ENCODE measurements at regions not wholly inside any gene's neighbourhood (a gene's known extent, or its start where the extent isn't known, plus 50 kb on each side); places are given as distances from the start of the nearest gene placed in this dataset.

- DNase-seq (ENCODE audit: low read depth, low spot score), result no peak
Measured at GRCh38 chr18:31213641-31214040, 51.0 kb upstream of the DSC1 start.

- peak; percentile 18 for DNase-seq (ENCODE audit: low read depth, low spot score)
Measured at GRCh38 chr18:31217038-31217849, 54.6 kb upstream of the DSC1 start.

GRCh38 chr18:31218671-31219383 is 56.2 kb upstream of the DSC1 start:
- no peak for DNase-seq (ENCODE audit: low read depth, low spot score)

- DNase-seq (ENCODE audit: low read depth, low spot score), result no peak
Measured at GRCh38 chr18:31219395-31219794, 56.7 kb upstream of the DSC1 start.

GRCh38 chr18:31223371-31223770 is 60.7 kb upstream of the DSC1 start:
- no peak for DNase-seq (ENCODE audit: low read depth, low spot score)

GRCh38 chr18:31225668-31226067 is 63.0 kb upstream of the DSC1 start:
- DNase-seq (ENCODE audit: low read depth, low spot score), result peak; percentile 63

- DNase-seq (ENCODE audit: low read depth, low spot score), result no peak
Measured at GRCh38 chr18:31227497-31228229, 65.0 kb upstream of the DSC1 start.

GRCh38 chr18:31229829-31230228 is 67.2 kb upstream of the DSC1 start:
- DNase-seq (ENCODE audit: low read depth, low spot score), result no peak

- DNase-seq (ENCODE audit: low read depth, low spot score), result no peak
Measured at GRCh38 chr18:31230495-31230894, 67.8 kb upstream of the DSC1 start.

- no peak for DNase-seq (ENCODE audit: low read depth, low spot score)
Measured at GRCh38 chr18:31232013-31232412, 69.4 kb upstream of the DSC1 start.

- DNase-seq (ENCODE audit: low read depth, low spot score), result no peak
Measured at GRCh38 chr18:31232775-31233424, 70.2 kb upstream of the DSC1 start.

- no peak for DNase-seq (ENCODE audit: low read depth, low spot score)
Measured at GRCh38 chr18:31233621-31234275, 71.1 kb upstream of the DSC1 start.

- no peak for DNase-seq (ENCODE audit: low read depth, low spot score)
Measured at GRCh38 chr18:31235856-31236255, 73.2 kb upstream of the DSC1 start.

GRCh38 chr18:31237142-31237541 is 74.5 kb upstream of the DSC1 start:
- DNase-seq (ENCODE audit: low read depth, low spot score), result no peak

GRCh38 chr18:31241425-31241824 is 76.5 kb upstream of the DSG1 start:
- DNase-seq (ENCODE audit: low read depth, low spot score), result no peak

GRCh38 chr18:31241900-31242409 is 76.0 kb upstream of the DSG1 start:
- DNase-seq (ENCODE audit: low read depth, low spot score), result no peak

- DNase-seq (ENCODE audit: low read depth, low spot score), result no peak
Measured at GRCh38 chr18:31243740-31244512, 74.0 kb upstream of the DSG1 start.

GRCh38 chr18:31244771-31245394 is 73.1 kb upstream of the DSG1 start:
- DNase-seq (ENCODE audit: low read depth, low spot score), result no peak

- DNase-seq (ENCODE audit: low read depth, low spot score), result no peak
Measured at GRCh38 chr18:31245820-31246219, 72.1 kb upstream of the DSG1 start.

GRCh38 chr18:31246460-31246859 is 71.5 kb upstream of the DSG1 start:
- no peak for DNase-seq (ENCODE audit: low read depth, low spot score)
